Spleen (tissue), 11 donors: ENCODE measurements at regions not wholly inside any gene's neighbourhood (a gene's known extent, or its start where the extent isn't known, plus 50 kb on each side); places are given as distances from the start of the nearest gene placed in this dataset.

Source experiments
- DNase-seq: peaks from one replicate; pipeline ENCODE4 v3.0.0-alpha.2; 2020
- H3K27ac ChIP-seq, 8 donors: fragments of 200-600 bp; sonication (generic) in 7 of 8; 1 replicate in 4 of 8; 2 replicates in 4 of 8; pipeline versions ENCODE4 v1.5.0 to v1.8.0; 2016 to 2021; ENCODE audit warnings: inconsistent platforms in 4 of 8, mild to moderate bottlenecking in 4 of 8, moderate library complexity in 1 of 8
- H3K27me3 ChIP-seq, 7 donors: fragments of 200-600 bp; sonication (generic) in 6 of 7; replicated peaks in 1 of 7; 1 replicate in 4 of 7; 2 replicates in 3 of 7; pipeline versions ENCODE4 v1.5.0 to v1.8.0; 2016 to 2021; ENCODE audit warnings: inconsistent platforms in 3 of 7, mild to moderate bottlenecking in 1 of 7
- H3K36me3 ChIP-seq, 6 donors: fragments of 200-600 bp; sonication (generic) in 5 of 6; 1 replicate in 4 of 6; 2 replicates in 2 of 6; pipeline versions ENCODE4 v1.5.0 to v1.8.0; 2016 to 2021; ENCODE audit warnings: inconsistent platforms in 2 of 6
- H3K4me1 ChIP-seq, 6 donors: fragments of 200-600 bp; sonication (generic) in 5 of 6; 1 replicate in 3 of 6; 2 replicates in 3 of 6; pipeline versions ENCODE4 v1.5.0 to v1.8.0; 2016 to 2021; ENCODE audit warnings: inconsistent platforms in 3 of 6
- H3K4me3 ChIP-seq, 8 donors: fragments of 200-600 bp; sonication (generic) in 7 of 8; 1 replicate in 4 of 8; 2 replicates in 4 of 8; pipeline versions ENCODE4 v1.5.0 to v1.8.0; 2016 to 2021; ENCODE audit warnings: inconsistent platforms in 4 of 8, mild to moderate bottlenecking in 4 of 8, moderate library complexity in 2 of 8
- H3K9me3 ChIP-seq, 8 donors: fragments of 200-600 bp; sonication (generic) in 7 of 8; 1 replicate in 4 of 8; 2 replicates in 4 of 8; pipeline versions ENCODE4 v1.5.0 to v1.8.0; 2016 to 2021; ENCODE audit warnings: inconsistent platforms in 4 of 8
- POLR2A ChIP-seq, 3 donors: fragments of 450-650 bp; IDR thresholded peaks; one replicate each; pipeline ENCODE4 v1.5.1; 2017; ENCODE audit warnings: antibody characterized with exemption in 3 of 3, mild to moderate bottlenecking in 1 of 3
- POLR2AphosphoS5 ChIP-seq, 3 donors: sonication (generic); formaldehyde crosslinking; IDR thresholded peaks; one replicate each; pipeline ENCODE4 v1.5.1; 2017; ENCODE audit warnings: antibody characterized with exemption in 3 of 3
- WGBS, 5 donors: extraction: QIAGEN DNeasy Blood & Tissue Kit in 3 of 5; methylation state at CpG; one replicate each; pipeline versions ENCODE4 v1.1.5 to v1.1.7; 2013 to 2018; 5-methylcytosine and 5-hydroxymethylcytosine counted together
- intact Hi-C: fragments of 100-400 bp; cut with DNase I; formaldehyde crosslinking; loops from one replicate; pipeline ENCODE4 v1.15.0; 2023; ENCODE audit warnings: low total_unique reads
- TF ChIP-seq, protein P1 (sequence below), 11 experiments: fragments of 200-600 bp in 7 of 11; fragments of 450-650 bp in 4 of 11; sonication (generic) in 4 of 11; IDR thresholded peaks in 8 of 11; conservative IDR thresholded peaks in 3 of 11; 1 replicate in 7 of 11; 2 replicates in 4 of 11; pipeline versions ENCODE4 v1.4.0 to v1.8.0; 2016 to 2021; ENCODE audit warnings: antibody characterized with exemption in 11 of 11, inconsistent platforms in 4 of 11, mild to moderate bottlenecking in 1 of 11
- donor health status: healthy with polysubstance abuse.
- donor health status: DM: no; HTN: no; CAD: no; lungs with moderate emphysema.
- donor health status: DM: no; HTN: no; CAD: no.
- donor health status: Bipolar disorder and iron deficiency.
- donor health status: healthy.
- donor health status: DM: no; HTN: no; CAD: no.
- donor health status: DM: yes; HTN: yes; CAD: no.

DNA sequence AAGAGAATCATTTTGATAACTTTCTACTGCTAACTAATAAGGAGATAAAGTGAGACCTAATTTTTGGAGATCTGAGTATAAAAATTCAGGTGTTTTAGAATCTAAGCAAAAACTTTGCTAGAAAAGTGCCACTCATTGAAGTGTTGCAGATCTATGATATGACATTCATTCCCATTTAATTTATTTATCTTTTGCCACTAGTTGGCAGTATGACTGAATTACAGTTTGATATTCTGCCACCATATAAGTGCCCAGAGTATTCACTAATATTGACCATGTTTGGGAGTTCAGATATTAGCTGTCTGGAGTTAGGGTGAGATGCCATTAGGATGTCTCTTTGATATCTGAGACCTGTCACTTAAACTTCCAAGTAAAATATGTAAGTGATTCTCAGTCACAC, 251.3 kb upstream of the GBE1 start:
- DNase-seq = no peak
- H3K27me3 ChIP-seq = no peaks in the 10 kb centered on the region
- H3K9me3 ChIP-seq = peaks cover 0 to 16% (median 3%) of the 10 kb centered on the region in 8 donors
- TF ChIP-seq, protein P1, sequence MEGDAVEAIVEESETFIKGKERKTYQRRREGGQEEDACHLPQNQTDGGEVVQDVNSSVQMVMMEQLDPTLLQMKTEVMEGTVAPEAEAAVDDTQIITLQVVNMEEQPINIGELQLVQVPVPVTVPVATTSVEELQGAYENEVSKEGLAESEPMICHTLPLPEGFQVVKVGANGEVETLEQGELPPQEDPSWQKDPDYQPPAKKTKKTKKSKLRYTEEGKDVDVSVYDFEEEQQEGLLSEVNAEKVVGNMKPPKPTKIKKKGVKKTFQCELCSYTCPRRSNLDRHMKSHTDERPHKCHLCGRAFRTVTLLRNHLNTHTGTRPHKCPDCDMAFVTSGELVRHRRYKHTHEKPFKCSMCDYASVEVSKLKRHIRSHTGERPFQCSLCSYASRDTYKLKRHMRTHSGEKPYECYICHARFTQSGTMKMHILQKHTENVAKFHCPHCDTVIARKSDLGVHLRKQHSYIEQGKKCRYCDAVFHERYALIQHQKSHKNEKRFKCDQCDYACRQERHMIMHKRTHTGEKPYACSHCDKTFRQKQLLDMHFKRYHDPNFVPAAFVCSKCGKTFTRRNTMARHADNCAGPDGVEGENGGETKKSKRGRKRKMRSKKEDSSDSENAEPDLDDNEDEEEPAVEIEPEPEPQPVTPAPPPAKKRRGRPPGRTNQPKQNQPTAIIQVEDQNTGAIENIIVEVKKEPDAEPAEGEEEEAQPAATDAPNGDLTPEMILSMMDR (IDR thresholded peaks at IDR 0.05 in 8 of 11, conservative IDR thresholded peaks at IDR 0.05 in 3 of 11) = peak in 1 of 11 experiments; percentile 21
- no peak for TF ChIP-seq POLR2A (IDR thresholded peaks at IDR 0.05)
- intact Hi-C loops = no loop called here
- H3K4me1 ChIP-seq = no peaks in the 10 kb centered on the region
- no peaks in the 10 kb centered on the region for H3K36me3 ChIP-seq
- no peak overlapping the region for H3K4me3 ChIP-seq
- no peak overlapping the region for H3K27ac ChIP-seq

GRCh38 chr3:82011336-82011735, 249.9 kb upstream of the GBE1 start:
- Histone ChIP-seq H3K27ac (no peak overlapping the region), H3K36me3 (no peaks in the 10 kb centered on the region), H3K9me3 (peaks cover 0 to 24% (median 13%) of the 10 kb centered on the region in 8 donors), H3K27me3 (no peaks in the 10 kb centered on the region), H3K4me3 (no peak overlapping the region), H3K4me1 (no peaks in the 10 kb centered on the region)
- TF ChIP-seq, protein P1 (IDR thresholded peaks at IDR 0.05 in 8 of 11, conservative IDR thresholded peaks at IDR 0.05 in 3 of 11) = no peak
- TF ChIP-seq POLR2AphosphoS5 (IDR thresholded peaks at IDR 0.05) (no peak), POLR2A (IDR thresholded peaks at IDR 0.05) (no peak)
- intact Hi-C loops = no loop called here
- no peak for DNase-seq
- 73 to 82% (median 79%) methylated on average over 2 of the region's 2 CpGs for WGBS, 5 donors

- intact Hi-C loops = no loop called here
- Histone ChIP-seq H3K4me1 (no peaks in the 10 kb centered on the region), H3K27ac (no peak overlapping the region), H3K4me3 (no peak overlapping the region), H3K27me3 (no peaks in the 10 kb centered on the region), H3K36me3 (no peaks in the 10 kb centered on the region), H3K9me3 (peaks cover 0 to 15% (median 8%) of the 10 kb centered on the region in 8 donors)
- DNase-seq = no peak
- TF ChIP-seq, protein P1 (IDR thresholded peaks at IDR 0.05 in 8 of 11, conservative IDR thresholded peaks at IDR 0.05 in 3 of 11) = no peak
- TF ChIP-seq POLR2A (IDR thresholded peaks at IDR 0.05) (no peak), POLR2AphosphoS5 (IDR thresholded peaks at IDR 0.05) (no peak)
- 83 to 92% (median 86%) methylated on average over 3 of the region's 3 CpGs for WGBS, 5 donors
These were observed 243.8 kb upstream of the GBE1 start for GRCh38 chr3:82005266-82005665.

DNA sequence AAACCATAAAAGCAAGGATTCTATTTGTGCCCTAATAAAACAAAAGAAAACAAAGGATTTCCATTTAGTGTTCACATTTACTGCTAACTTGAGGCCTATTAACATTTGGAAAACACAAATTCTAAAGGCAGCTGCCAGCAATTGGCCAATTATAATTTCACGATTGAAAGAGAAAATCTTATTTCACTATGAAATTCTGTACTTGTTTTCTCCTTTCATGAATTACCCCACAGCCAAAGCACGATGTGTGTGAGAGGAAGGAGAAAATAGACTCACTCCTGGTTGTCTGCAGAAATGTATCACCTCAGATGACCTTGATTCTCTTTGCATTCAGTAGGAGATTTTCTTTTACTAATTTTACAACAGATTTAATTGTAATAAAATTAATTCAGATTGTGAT, 242.8 kb upstream of the GBE1 start:
- H3K9me3 ChIP-seq = peaks cover 0 to 15% (median 8%) of the 10 kb centered on the region in 8 donors
- H3K27me3 ChIP-seq = no peaks in the 10 kb centered on the region
- TF ChIP-seq, protein P1 (IDR thresholded peaks at IDR 0.05 in 8 of 11, conservative IDR thresholded peaks at IDR 0.05 in 3 of 11) = no peak
- TF ChIP-seq POLR2A (IDR thresholded peaks at IDR 0.05) = no peak
- TF ChIP-seq POLR2AphosphoS5 (IDR thresholded peaks at IDR 0.05) = no peak
- WGBS, 5 donors = 77 to 83% (median 80%) methylated on average over 2 of the region's 2 CpGs
- intact Hi-C loops = no loop called here
- no peaks in the 10 kb centered on the region for H3K4me1 ChIP-seq
- no peak for DNase-seq
- H3K27ac ChIP-seq = no peak overlapping the region
- H3K4me3 ChIP-seq = no peak overlapping the region
- no peaks in the 10 kb centered on the region for H3K36me3 ChIP-seq
